ENCODE measurements at regions not wholly inside any gene's neighbourhood (a gene's known extent, or its start where the extent isn't known, plus 50 kb on each side); places are given as distances from the start of the nearest gene placed in this dataset.
A peak's percentile ranks its signal among the peaks of the same experiment; 100 is the strongest.

DNA sequence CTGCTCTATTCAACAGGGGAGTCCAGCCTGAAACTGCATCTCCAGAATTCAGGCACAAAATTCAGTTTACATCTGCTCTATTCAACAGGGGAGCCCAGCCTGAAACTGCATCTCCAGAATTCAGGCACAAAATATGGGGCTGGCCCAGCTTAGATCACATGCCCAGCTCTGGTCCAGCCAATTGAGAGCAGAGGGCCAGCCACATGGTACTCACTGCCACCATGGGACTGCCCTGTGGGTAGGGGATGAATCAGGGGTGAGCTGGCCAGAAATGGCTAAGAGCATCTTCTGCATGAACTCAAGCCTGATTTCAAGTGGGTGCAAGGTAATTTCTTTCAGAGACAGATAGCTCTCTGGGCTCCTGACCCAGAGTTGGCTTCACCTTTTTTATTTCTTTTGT is 156.6 kb upstream of the LYZL2 start:
- ChIA-PET POLR2A (ENCODE audit: partially characterized antibody) (interaction anchor here (1.6 kb wide), 1 partner anchor 254 kb away, joined by 4 read pairs; no protein-coding TSS in a partner anchor), CTCF (ENCODE audit: partially characterized antibody) (interaction anchor here (1.0 to 3.7 kb wide), 6 partner anchors 25 to 1022 kb away, joined by 3 to 17 read pairs (median 8); no protein-coding TSS in a partner anchor)
- H4K91ac ChIP-seq (replicated peaks; ENCODE audit: insufficient read length, low read length): no peak overlapping the region
- no peak overlapping the region for H3K4ac ChIP-seq (replicated peaks; ENCODE audit: insufficient read length, low read depth, low read length)
- H4K20me1 ChIP-seq (replicated peaks in 1 of 2; ENCODE audit: control insufficient read depth in 1 of 2, insufficient read depth in 2 of 2, low read length in 2 of 2): no peaks in the 10 kb centered on the region
- H4K5ac ChIP-seq (ENCODE audit: insufficient read length, low read depth, low read length): no peak overlapping the region
- no peak overlapping the region for H3K56ac ChIP-seq (replicated peaks; ENCODE audit: insufficient read length, low read depth, low read length)
- peak overlapping the region; percentile 88 for H2BK15ac ChIP-seq (ENCODE audit: low read length)
- H3K4me1 ChIP-seq (replicated peaks in 1 of 4; ENCODE audit: control insufficient read depth in 3 of 4, insufficient read depth in 4 of 4, low read length in 3 of 4): peaks cover 0 to 6% (median 2%) of the 10 kb centered on the region in 4 experiments; a peak in 2 of 7 replicates
- H3K9ac ChIP-seq (replicated peaks in 1 of 4; ENCODE audit: extremely low read depth in 1 of 4, low read depth in 3 of 4, low read length in 3 of 4): no peak overlapping the region
- H3K79me2 ChIP-seq (ENCODE audit: control insufficient read depth in 1 of 2, insufficient read depth in 2 of 2, low read length in 2 of 2): no peaks in the 10 kb centered on the region
- DNase-seq (ENCODE audit: low read depth in 1 of 2, low spot score in 2 of 2) (no peak), FAIRE-seq (no peak)
- H3K4me3 ChIP-seq (ENCODE audit: extremely low read depth in 1 of 4, insufficient read depth in 2 of 4, low read depth in 3 of 4, low read length in 4 of 4): no peak overlapping the region
- H3K18ac ChIP-seq (ENCODE audit: extremely low read depth, low read length): 0 out of 2 replicates have a peak overlapping the region, but pooled peaks have one; percentile 48
- H3K23me2 ChIP-seq (ENCODE audit: low read depth, low read length): no peaks in the 10 kb centered on the region; the same call in 1 of the 2 replicates
- H2BK20ac ChIP-seq (ENCODE audit: low read length): no peak overlapping the region
- peaks cover 0 to 12% (median 6%) of the 10 kb centered on the region in 4 experiments; a peak in 3 of 7 replicates for H3K27me3 ChIP-seq (replicated peaks in 1 of 4; ENCODE audit: control insufficient read depth in 3 of 4, extremely low read depth in 1 of 4, insufficient read depth in 3 of 4, low read length in 3 of 4)
- H4K8ac ChIP-seq (ENCODE audit: extremely low read depth, insufficient read depth, low read length): no peak overlapping the region; the same call in 1 of the 2 replicates
- no peak overlapping the region for H2BK120ac ChIP-seq (replicated peaks; ENCODE audit: low read depth, low read length)
- H3K27ac ChIP-seq (ENCODE audit: low read depth, low read length): no peak overlapping the region
- no peak overlapping the region for H2AFZ ChIP-seq (ENCODE audit: low read length)
- H3K36me3 ChIP-seq (ENCODE audit: control insufficient read depth in 2 of 4, insufficient read depth in 4 of 4, low read length in 3 of 4): no peaks in the 10 kb centered on the region
- H3K79me1 ChIP-seq (ENCODE audit: low read depth, low read length): no peaks in the 10 kb centered on the region
- H3K23ac ChIP-seq (ENCODE audit: insufficient read length): no peak overlapping the region
- no peak overlapping the region for H2AK5ac ChIP-seq (ENCODE audit: low read depth, low read length)
- H2BK5ac ChIP-seq (ENCODE audit: low read depth, low read length): no peak overlapping the region; the same call in 1 of the 2 replicates
- peak overlapping the region in 1 of 2 experiments; percentile 8; a peak in 1 of 4 replicates for H3K4me2 ChIP-seq (ENCODE audit: insufficient read depth in 1 of 2, low read depth in 2 of 2, low read length in 2 of 2)
- no peak overlapping the region for H2BK12ac ChIP-seq (ENCODE audit: low read depth, low read length)
- H3K9me3 ChIP-seq (ENCODE audit: insufficient read depth in 2 of 2, low read depth in 1 of 2, low read length in 1 of 2): no peaks in the 10 kb centered on the region
- no peak overlapping the region for H3K14ac ChIP-seq (ENCODE audit: insufficient read length)
- TF ChIP-seq CBX5 (IDR thresholded peaks at IDR 0.05; ENCODE audit: low read depth, low read length) (no peak), JUND (IDR thresholded peaks at IDR 0.05; ENCODE audit: low read length) (no peak), GABPA (IDR thresholded peaks at IDR 0.05; ENCODE audit: borderline replicate concordance, insufficient read depth, low read length) (no peak), CBX8 (IDR thresholded peaks at IDR 0.05; ENCODE audit: borderline replicate concordance, low read depth, low read length) (no peak), JUN (IDR thresholded peaks at IDR 0.05; ENCODE audit: low read depth, low read length) (no peak), SIRT6 (IDR thresholded peaks at IDR 0.05; ENCODE audit: low read length) (no peak), SUZ12 (IDR thresholded peaks at IDR 0.05; ENCODE audit: low read length) (no peak), POLR2AphosphoS5 (IDR thresholded peaks at IDR 0.05; ENCODE audit: low read depth, low read length) (no peak), RAD21 (IDR thresholded peaks at IDR 0.05 in 1 of 2, conservative IDR thresholded peaks at IDR 0.05 in 1 of 2; ENCODE audit: low read depth in 2 of 2, low read length in 2 of 2) (no peak), KDM5A (IDR thresholded peaks at IDR 0.05; ENCODE audit: low read length) (no peak)
- TF ChIP-seq, protein P1, sequence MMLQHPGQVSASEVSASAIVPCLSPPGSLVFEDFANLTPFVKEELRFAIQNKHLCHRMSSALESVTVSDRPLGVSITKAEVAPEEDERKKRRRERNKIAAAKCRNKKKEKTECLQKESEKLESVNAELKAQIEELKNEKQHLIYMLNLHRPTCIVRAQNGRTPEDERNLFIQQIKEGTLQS (IDR thresholded peaks at IDR 0.05; ENCODE audit: insufficient read depth, low read depth, low read length): no peak
- TF ChIP-seq, protein P2, sequence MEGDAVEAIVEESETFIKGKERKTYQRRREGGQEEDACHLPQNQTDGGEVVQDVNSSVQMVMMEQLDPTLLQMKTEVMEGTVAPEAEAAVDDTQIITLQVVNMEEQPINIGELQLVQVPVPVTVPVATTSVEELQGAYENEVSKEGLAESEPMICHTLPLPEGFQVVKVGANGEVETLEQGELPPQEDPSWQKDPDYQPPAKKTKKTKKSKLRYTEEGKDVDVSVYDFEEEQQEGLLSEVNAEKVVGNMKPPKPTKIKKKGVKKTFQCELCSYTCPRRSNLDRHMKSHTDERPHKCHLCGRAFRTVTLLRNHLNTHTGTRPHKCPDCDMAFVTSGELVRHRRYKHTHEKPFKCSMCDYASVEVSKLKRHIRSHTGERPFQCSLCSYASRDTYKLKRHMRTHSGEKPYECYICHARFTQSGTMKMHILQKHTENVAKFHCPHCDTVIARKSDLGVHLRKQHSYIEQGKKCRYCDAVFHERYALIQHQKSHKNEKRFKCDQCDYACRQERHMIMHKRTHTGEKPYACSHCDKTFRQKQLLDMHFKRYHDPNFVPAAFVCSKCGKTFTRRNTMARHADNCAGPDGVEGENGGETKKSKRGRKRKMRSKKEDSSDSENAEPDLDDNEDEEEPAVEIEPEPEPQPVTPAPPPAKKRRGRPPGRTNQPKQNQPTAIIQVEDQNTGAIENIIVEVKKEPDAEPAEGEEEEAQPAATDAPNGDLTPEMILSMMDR (IDR thresholded peaks at IDR 0.05; ENCODE audit: control extremely low read depth in 1 of 3, insufficient read depth in 1 of 3, low read depth in 1 of 3, low read length in 3 of 3): no peak

Measured in H1 (cell line).